HL-60 (cell line): ENCODE measurements at regions not wholly inside any gene's neighbourhood (a gene's known extent, or its start where the extent isn't known, plus 50 kb on each side); places are given as distances from the start of the nearest gene placed in this dataset.
"Not testable (repeated sequence)": the region's sequence is repeated elsewhere in the genome, so short reads cannot be mapped to it uniquely, and the experiment has no call there.

Experiments used
- CTCF ChIP-seq: IDR thresholded peaks from one replicate; pipeline ENCODE4 v1.5.1; 2011; ENCODE audit warnings: low read length, control low read depth, inconsistent platforms; ENCODE audit not compliant: insufficient read depth
- GABPA ChIP-seq: IDR thresholded peaks from 2 replicates; pipeline ENCODE4 v1.6.1; 2012; ENCODE audit warnings: low read depth
- POLR2AphosphoS5 ChIP-seq: IDR thresholded peaks from 2 replicates; pipeline ENCODE4 v1.6.1; 2012; ENCODE audit warnings: low read depth
- REST ChIP-seq: IDR thresholded peaks from 2 replicates; pipeline ENCODE4 v1.6.1; 2012; ENCODE audit warnings: low read depth; ENCODE audit not compliant: insufficient replicate concordance
- SPI1 ChIP-seq: IDR thresholded peaks from 2 replicates; pipeline ENCODE4 v1.6.1; 2012; ENCODE audit warnings: low read depth, mild to moderate bottlenecking, borderline replicate concordance

- not testable (repeated sequence) for TF ChIP-seq CTCF, POLR2AphosphoS5, SPI1, REST, GABPA
These were observed 187.3 kb upstream of the PFKP start for GRCh38 chr10:2880050-2880449.
